Suprapubic skin (tissue), 4 donors: ENCODE measurements at regions not wholly inside any gene's neighbourhood (a gene's known extent, or its start where the extent isn't known, plus 50 kb on each side); places are given as distances from the start of the nearest gene placed in this dataset.
A peak's percentile ranks its signal among the peaks of the same experiment; 100 is the strongest.

ENCODE experiments used
- EP300 ChIP-seq: sonication (generic); formaldehyde crosslinking; IDR thresholded peaks from one replicate; pipeline ENCODE4 v1.6.1; 2017; ENCODE audit warnings: antibody characterized with exemption
- POLR2A ChIP-seq, 2 donors: fragments of 450-650 bp; IDR thresholded peaks; one replicate each; pipeline ENCODE4 v1.6.1; 2017; ENCODE audit warnings: antibody characterized with exemption in 2 of 2, mild to moderate bottlenecking in 2 of 2, moderate library complexity in 2 of 2
- POLR2AphosphoS5 ChIP-seq, 3 donors: sonication (generic); formaldehyde crosslinking; IDR thresholded peaks; one replicate each; pipeline ENCODE4 v1.6.1; 2017; ENCODE audit warnings: antibody characterized with exemption in 3 of 3
- TF ChIP-seq, protein P1 (sequence below), 2 donors: fragments of 200-600 bp in 1 of 2; fragments of 450-650 bp in 1 of 2; sonication (generic) in 1 of 2; IDR thresholded peaks; one replicate each; pipeline ENCODE4 v1.5.1; 2016 to 2019; ENCODE audit warnings: antibody characterized with exemption in 2 of 2, mild to moderate bottlenecking in 1 of 2, moderate library complexity in 1 of 2

GRCh38 chrX:140918398-140919038, 83.9 kb upstream of the SPANXB1 start:
- TF ChIP-seq, protein P1, sequence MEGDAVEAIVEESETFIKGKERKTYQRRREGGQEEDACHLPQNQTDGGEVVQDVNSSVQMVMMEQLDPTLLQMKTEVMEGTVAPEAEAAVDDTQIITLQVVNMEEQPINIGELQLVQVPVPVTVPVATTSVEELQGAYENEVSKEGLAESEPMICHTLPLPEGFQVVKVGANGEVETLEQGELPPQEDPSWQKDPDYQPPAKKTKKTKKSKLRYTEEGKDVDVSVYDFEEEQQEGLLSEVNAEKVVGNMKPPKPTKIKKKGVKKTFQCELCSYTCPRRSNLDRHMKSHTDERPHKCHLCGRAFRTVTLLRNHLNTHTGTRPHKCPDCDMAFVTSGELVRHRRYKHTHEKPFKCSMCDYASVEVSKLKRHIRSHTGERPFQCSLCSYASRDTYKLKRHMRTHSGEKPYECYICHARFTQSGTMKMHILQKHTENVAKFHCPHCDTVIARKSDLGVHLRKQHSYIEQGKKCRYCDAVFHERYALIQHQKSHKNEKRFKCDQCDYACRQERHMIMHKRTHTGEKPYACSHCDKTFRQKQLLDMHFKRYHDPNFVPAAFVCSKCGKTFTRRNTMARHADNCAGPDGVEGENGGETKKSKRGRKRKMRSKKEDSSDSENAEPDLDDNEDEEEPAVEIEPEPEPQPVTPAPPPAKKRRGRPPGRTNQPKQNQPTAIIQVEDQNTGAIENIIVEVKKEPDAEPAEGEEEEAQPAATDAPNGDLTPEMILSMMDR (IDR thresholded peaks at IDR 0.05): peak in 1 of 2 donors; percentile 17
- TF ChIP-seq POLR2AphosphoS5 (IDR thresholded peaks at IDR 0.05): no peak
- TF ChIP-seq POLR2A (IDR thresholded peaks at IDR 0.05): no peak
- no peak for TF ChIP-seq EP300
